Endothelial cell of umbilical vein (primary cell): ENCODE measurements at regions not wholly inside any gene's neighbourhood (a gene's known extent, or its start where the extent isn't known, plus 50 kb on each side); places are given as distances from the start of the nearest gene placed in this dataset.
"Not testable (repeated sequence)": the region's sequence is repeated elsewhere in the genome, so short reads cannot be mapped to it uniquely, and the experiment has no call there.

Experiments
- BruUV-seq: library from RNA; stranded (reverse); fragments of 400-500 nt; replicated peaks from 2 replicates; lab custom pipeline; 2021; lab: Mats Ljungman, UMichigan
- CTCF ChIA-PET: fragments of 300-600, 350-600 bp; sonication (Branson Sonifier 250); formaldehyde crosslinking; loops from one replicate; lab custom pipeline; 2021; ENCODE audit warnings: antibody characterized with exemption, inconsistent platforms; lab: Charles Lee
- POLR2A ChIA-PET: fragments of 300-600, 350-600 bp; sonication (Branson Sonifier 250); formaldehyde crosslinking; loops from one replicate; lab custom pipeline; 2021; ENCODE audit warnings: antibody characterized with exemption, inconsistent platforms; lab: Charles Lee
- DNase-seq: peaks from one replicate; pipeline ENCODE4 v3.0.0-alpha.2; 2011; ENCODE audit warnings: low read depth, low spot score
- FAIRE-seq: peaks from 2 replicates; lab custom pipeline; 2011; peaks lifted over from hg19 to GRCh38; lab: Jason Lieb, UNC
- H2AFZ ChIP-seq: 2 replicates; pipeline ENCODE4 v1.6.0; 2012; ENCODE audit warnings: low read depth, low read length, control low read depth, inconsistent platforms
- H3K27ac ChIP-seq: 2 replicates; pipeline ENCODE4 v1.5.1; 2011; ENCODE audit warnings: low read depth, mild to moderate bottlenecking, control low read depth, low read length, moderate library complexity; ENCODE audit not compliant: insufficient read depth
- H3K27me3 ChIP-seq, 2 experiments: 2 replicates each; pipeline versions ENCODE4 v1.6.0 to v1.6.1; 2011; ENCODE audit warnings: low read length in 2 of 2, mixed read lengths in 1 of 2; ENCODE audit not compliant: control insufficient read depth in 2 of 2, insufficient read depth in 2 of 2
- H3K36me3 ChIP-seq, 2 experiments: 2 replicates in 1 of 2; 3 replicates in 1 of 2; pipeline ENCODE4 v1.5.1; 2011; ENCODE audit warnings: low read length in 2 of 2, mild to moderate bottlenecking in 1 of 2, moderate library complexity in 1 of 2; ENCODE audit not compliant: control insufficient read depth in 2 of 2, insufficient read depth in 2 of 2; ENCODE audit errors: extremely low read depth in 1 of 2
- H3K4me1 ChIP-seq: 3 replicates; pipeline ENCODE4 v1.5.1; 2011; ENCODE audit warnings: mild to moderate bottlenecking, low read length; ENCODE audit not compliant: control insufficient read depth, insufficient read depth; ENCODE audit errors: extremely low read depth
- H3K4me2 ChIP-seq: 2 replicates; pipeline ENCODE4 v1.6.1; 2011; ENCODE audit warnings: low read length, control low read depth, mixed read lengths; ENCODE audit not compliant: insufficient read depth
- H3K4me3 ChIP-seq, 3 experiments: fragments of 200-600 bp in 1 of 3; sonication (generic), shearing (Covaris generic) in 1 of 3; replicated peaks in 1 of 3; 2 replicates each; pipeline ENCODE4 v1.5.1; 2011 to 2016; ENCODE audit warnings: control low read depth in 3 of 3, low read length in 3 of 3, mild to moderate bottlenecking in 2 of 3, inconsistent platforms in 1 of 3, low read depth in 1 of 3, moderate library complexity in 1 of 3; ENCODE audit not compliant: insufficient read depth in 1 of 3
- H3K79me2 ChIP-seq: 2 replicates; pipeline ENCODE4 v1.6.0; 2012; ENCODE audit warnings: low read length, inconsistent platforms; ENCODE audit not compliant: control insufficient read depth, insufficient read depth
- H3K9ac ChIP-seq: replicated peaks from 2 replicates; pipeline ENCODE3; 2011; ENCODE audit warnings: low read length, control low read depth; ENCODE audit not compliant: insufficient read depth; ENCODE audit errors: extremely low read depth
- H3K9me1 ChIP-seq: replicated peaks from 3 replicates; pipeline ENCODE4 v1.6.0; 2011; ENCODE audit warnings: mild to moderate bottlenecking, low read length; ENCODE audit not compliant: control insufficient read depth, insufficient read depth; ENCODE audit errors: extremely low read depth
- H3K9me3 ChIP-seq: replicated peaks from 2 replicates; pipeline ENCODE4 v1.5.1; 2012; ENCODE audit warnings: low read length, inconsistent platforms; ENCODE audit not compliant: control insufficient read depth, insufficient read depth
- H4K20me1 ChIP-seq: replicated peaks from 2 replicates; pipeline ENCODE3; 2011; ENCODE audit warnings: mild to moderate bottlenecking, low read length; ENCODE audit not compliant: control insufficient read depth, insufficient read depth; ENCODE audit errors: extremely low read depth
- dilution Hi-C: fragments of 300-500 bp; cut with MboI; formaldehyde crosslinking; loops from one replicate; pipeline ENCODE4 v1.15.0; 2019; ENCODE audit warnings: low sequenced_read_pairs; ENCODE audit not compliant: extremely low pct_ligation_motif_present
- intact Hi-C: fragments of 100-400 bp; cut with micrococcal nuclease; formaldehyde crosslinking; loops from one replicate; pipeline ENCODE4 v1.10.0; 2022

DNA sequence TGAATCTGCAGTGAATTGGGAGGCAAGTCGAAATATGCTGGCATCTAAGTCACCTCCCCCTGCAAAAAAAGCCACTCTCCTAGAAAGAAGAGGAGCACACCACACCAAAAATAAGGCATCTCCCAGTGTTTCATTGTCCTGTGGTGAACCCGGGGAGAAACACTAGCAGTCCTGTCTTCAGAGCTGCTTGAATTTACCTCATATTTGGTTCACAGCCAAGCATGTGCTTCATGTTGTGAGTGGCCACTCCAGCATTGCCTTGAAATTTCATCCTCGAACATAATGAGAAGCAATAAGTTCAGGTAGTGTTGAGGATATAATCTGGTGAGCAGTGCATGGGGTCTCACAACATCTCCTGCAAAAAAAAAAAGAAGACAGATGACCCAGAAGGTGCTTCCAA is 191.9 kb downstream of the TSPY10 start:
- CTCF ChIA-PET, dilution Hi-C loops, BruUV-seq, H3K27ac ChIP-seq, H4K20me1 ChIP-seq, POLR2A ChIA-PET, H3K27me3 ChIP-seq, H3K4me1 ChIP-seq, H3K36me3 ChIP-seq, H3K4me2 ChIP-seq, H3K9ac ChIP-seq, DNase-seq, H3K9me3 ChIP-seq, intact Hi-C loops, H3K4me3 ChIP-seq, H3K79me2 ChIP-seq, FAIRE-seq, H3K9me1 ChIP-seq, H2AFZ ChIP-seq: not testable (repeated sequence)

DNA sequence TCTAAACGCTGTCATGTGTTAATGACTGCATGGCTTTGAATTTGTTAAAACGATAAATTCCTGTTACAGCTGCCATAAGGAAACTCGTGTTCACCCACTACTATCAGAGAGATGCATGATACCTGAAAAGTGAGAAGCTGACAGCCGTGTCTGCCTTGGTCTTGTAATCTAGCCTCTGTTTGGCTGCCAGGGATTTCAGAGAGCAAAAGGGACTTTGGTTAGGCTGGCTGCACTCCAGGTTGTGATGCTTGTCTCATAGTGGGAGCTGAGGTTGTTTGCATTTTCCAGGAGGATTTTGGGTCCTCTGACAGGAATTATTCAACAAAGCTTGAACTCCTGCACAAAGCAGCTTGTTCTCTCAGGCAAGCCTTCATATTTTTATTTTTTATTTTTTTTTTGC is 209.9 kb downstream of the TSPY10 start:
- dilution Hi-C loops, H4K20me1 ChIP-seq: not testable (repeated sequence)

GRCh38 chrY:9755975-9756374 is 228.3 kb downstream of the TSPY10 start:
- intact Hi-C loops = not testable (repeated sequence)

More for the DNA sequence above, 209.9 kb downstream of the TSPY10 start:
- FAIRE-seq, H3K36me3 ChIP-seq, H3K9me3 ChIP-seq, H2AFZ ChIP-seq, DNase-seq, H3K9me1 ChIP-seq, CTCF ChIA-PET, H3K4me1 ChIP-seq, POLR2A ChIA-PET, H3K79me2 ChIP-seq, intact Hi-C loops, H3K9ac ChIP-seq, H3K27ac ChIP-seq, H3K4me2 ChIP-seq, H3K27me3 ChIP-seq, BruUV-seq, H3K4me3 ChIP-seq: not testable (repeated sequence)

DNA sequence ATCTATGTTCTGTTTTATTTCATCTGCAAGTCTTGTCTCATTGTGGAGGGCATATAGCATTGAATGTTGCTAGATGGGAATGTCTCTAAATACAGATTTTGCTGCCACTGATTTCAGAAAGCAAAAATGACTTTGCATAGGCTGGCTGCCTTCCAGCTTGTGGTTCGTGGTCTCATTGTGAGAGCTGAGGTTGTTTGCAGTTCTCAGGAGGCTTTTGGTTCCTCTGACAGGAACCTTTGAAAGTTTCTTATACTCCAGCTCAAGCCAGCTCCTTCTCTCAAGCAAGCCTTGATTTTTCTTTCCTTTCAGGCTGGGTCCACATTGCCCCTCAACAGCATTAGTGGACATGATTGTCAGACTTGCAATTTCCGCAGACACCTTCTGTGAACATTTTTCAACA is 229.8 kb downstream of the TSPY10 start:
- FAIRE-seq, intact Hi-C loops, H3K36me3 ChIP-seq, H2AFZ ChIP-seq, dilution Hi-C loops, H3K4me3 ChIP-seq, H3K9me3 ChIP-seq, H3K4me1 ChIP-seq, H3K4me2 ChIP-seq, POLR2A ChIA-PET, BruUV-seq, H3K9me1 ChIP-seq, H3K9ac ChIP-seq, H4K20me1 ChIP-seq, DNase-seq, H3K27me3 ChIP-seq, H3K79me2 ChIP-seq, H3K27ac ChIP-seq, CTCF ChIA-PET: not testable (repeated sequence)

More at GRCh38 chrY:9755975-9756374, 228.3 kb downstream of the TSPY10 start:
- H3K79me2 ChIP-seq, POLR2A ChIA-PET, dilution Hi-C loops, H3K36me3 ChIP-seq, H3K9me1 ChIP-seq, H3K27me3 ChIP-seq, BruUV-seq, H4K20me1 ChIP-seq, H3K27ac ChIP-seq, DNase-seq, H3K4me1 ChIP-seq, H3K4me3 ChIP-seq, FAIRE-seq, CTCF ChIA-PET, H3K9me3 ChIP-seq, H3K4me2 ChIP-seq, H2AFZ ChIP-seq, H3K9ac ChIP-seq: not testable (repeated sequence)
